ENCODE measurements at regions not wholly inside any gene's neighbourhood (a gene's known extent, or its start where the extent isn't known, plus 50 kb on each side); places are given as distances from the start of the nearest gene placed in this dataset.

GRCh38 chr14:51382506-51382905 is 142.5 kb downstream of the TMX1 start:
- DNase-seq (ENCODE audit: low spot score): no peak
- no peak for TF ChIP-seq CTCF (IDR thresholded peaks at IDR 0.05; ENCODE audit: unreplicated experiment)
- H3K4me1 Mint-ChIP-seq (ENCODE audit: unreplicated experiment): peaks cover 13% of the 10 kb centered on the region
- no peaks in the 10 kb centered on the region for H3K9me3 Mint-ChIP-seq (ENCODE audit: unreplicated experiment)
- no peak overlapping the region for H3K4me3 Mint-ChIP-seq (ENCODE audit: unreplicated experiment)
- no peak overlapping the region for H3K27ac Mint-ChIP-seq (ENCODE audit: unreplicated experiment)
- H3K27me3 Mint-ChIP-seq (ENCODE audit: unreplicated experiment): peaks cover 1% of the 10 kb centered on the region
- no peaks in the 10 kb centered on the region for H3K36me3 Mint-ChIP-seq (ENCODE audit: low read depth, unreplicated experiment)

- Mint-ChIP-seq H3K36me3 (ENCODE audit: low read depth, unreplicated experiment) (no peaks in the 10 kb centered on the region), H3K9me3 (ENCODE audit: unreplicated experiment) (no peaks in the 10 kb centered on the region), H3K27me3 (ENCODE audit: unreplicated experiment) (peaks cover 3% of the 10 kb centered on the region), H3K4me3 (ENCODE audit: unreplicated experiment) (no peak overlapping the region), H3K27ac (ENCODE audit: unreplicated experiment) (no peak overlapping the region), H3K4me1 (ENCODE audit: unreplicated experiment) (peaks cover 19% of the 10 kb centered on the region)
- no peak for DNase-seq (ENCODE audit: low spot score)
- TF ChIP-seq CTCF (IDR thresholded peaks at IDR 0.05; ENCODE audit: unreplicated experiment): no peak
Observed at GRCh38 chr14:51386411-51386810, 146.4 kb downstream of the TMX1 start.

- DNase-seq (ENCODE audit: low spot score): no peak
- Mint-ChIP-seq H3K36me3 (ENCODE audit: low read depth, unreplicated experiment) (no peaks in the 10 kb centered on the region), H3K9me3 (ENCODE audit: unreplicated experiment) (no peaks in the 10 kb centered on the region), H3K4me3 (ENCODE audit: unreplicated experiment) (no peak overlapping the region), H3K27me3 (ENCODE audit: unreplicated experiment) (peaks cover 2% of the 10 kb centered on the region), H3K4me1 (ENCODE audit: unreplicated experiment) (peaks cover 19% of the 10 kb centered on the region), H3K27ac (ENCODE audit: unreplicated experiment) (no peak overlapping the region)
- TF ChIP-seq CTCF (IDR thresholded peaks at IDR 0.05; ENCODE audit: unreplicated experiment): no peak
Observed at GRCh38 chr14:51386983-51387735, 147.1 kb downstream of the TMX1 start.

- H3K27me3 Mint-ChIP-seq (ENCODE audit: unreplicated experiment): peaks cover 6% of the 10 kb centered on the region
Observed at GRCh38 chr14:51392416-51392815, 152.4 kb downstream of the TMX1 start.

More at GRCh38 chr14:51392416-51392815, 152.4 kb downstream of the TMX1 start:
- H3K27ac Mint-ChIP-seq (ENCODE audit: unreplicated experiment): no peak overlapping the region
- peaks cover 49% of the 10 kb centered on the region for H3K4me1 Mint-ChIP-seq (ENCODE audit: unreplicated experiment)
- DNase-seq (ENCODE audit: low spot score): no peak
- no peaks in the 10 kb centered on the region for H3K36me3 Mint-ChIP-seq (ENCODE audit: low read depth, unreplicated experiment)
- no peak for TF ChIP-seq CTCF (IDR thresholded peaks at IDR 0.05; ENCODE audit: unreplicated experiment)
- H3K4me3 Mint-ChIP-seq (ENCODE audit: unreplicated experiment): no peak overlapping the region
- H3K9me3 Mint-ChIP-seq (ENCODE audit: unreplicated experiment): no peaks in the 10 kb centered on the region

Measured in endothelial cell (in vitro differentiated cells).